22Rv1 (cell line): ENCODE measurements at regions not wholly inside any gene's neighbourhood (a gene's known extent, or its start where the extent isn't known, plus 50 kb on each side); places are given as distances from the start of the nearest gene placed in this dataset.
"Not testable (repeated sequence)": the region's sequence is repeated elsewhere in the genome, so short reads cannot be mapped to it uniquely, and the experiment has no call there.

Experiments
- H3K27ac ChIP-seq: fragments of 450-650 bp; 2 replicates; pipeline ENCODE4 v1.5.1; 2017
- ZFX ChIP-seq: fragments of 450-650 bp; IDR thresholded peaks from 2 replicates; pipeline ENCODE4 v1.6.1; 2017; ENCODE audit warnings: antibody characterized with exemption, borderline replicate concordance
- TF ChIP-seq, protein P1 (sequence below): fragments of 450-650 bp; IDR thresholded peaks from 2 replicates; pipeline ENCODE4 v1.5.1; 2017; ENCODE audit warnings: mild to moderate bottlenecking

GRCh38 chr2:184444623-184445223, 153.6 kb upstream of the ZNF804A start:
- TF ChIP-seq, protein P1, sequence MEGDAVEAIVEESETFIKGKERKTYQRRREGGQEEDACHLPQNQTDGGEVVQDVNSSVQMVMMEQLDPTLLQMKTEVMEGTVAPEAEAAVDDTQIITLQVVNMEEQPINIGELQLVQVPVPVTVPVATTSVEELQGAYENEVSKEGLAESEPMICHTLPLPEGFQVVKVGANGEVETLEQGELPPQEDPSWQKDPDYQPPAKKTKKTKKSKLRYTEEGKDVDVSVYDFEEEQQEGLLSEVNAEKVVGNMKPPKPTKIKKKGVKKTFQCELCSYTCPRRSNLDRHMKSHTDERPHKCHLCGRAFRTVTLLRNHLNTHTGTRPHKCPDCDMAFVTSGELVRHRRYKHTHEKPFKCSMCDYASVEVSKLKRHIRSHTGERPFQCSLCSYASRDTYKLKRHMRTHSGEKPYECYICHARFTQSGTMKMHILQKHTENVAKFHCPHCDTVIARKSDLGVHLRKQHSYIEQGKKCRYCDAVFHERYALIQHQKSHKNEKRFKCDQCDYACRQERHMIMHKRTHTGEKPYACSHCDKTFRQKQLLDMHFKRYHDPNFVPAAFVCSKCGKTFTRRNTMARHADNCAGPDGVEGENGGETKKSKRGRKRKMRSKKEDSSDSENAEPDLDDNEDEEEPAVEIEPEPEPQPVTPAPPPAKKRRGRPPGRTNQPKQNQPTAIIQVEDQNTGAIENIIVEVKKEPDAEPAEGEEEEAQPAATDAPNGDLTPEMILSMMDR = no peak
- TF ChIP-seq ZFX = no peak
- peak overlapping the region; percentile 64 for H3K27ac ChIP-seq

- TF ChIP-seq, protein P1 = no peak
- TF ChIP-seq ZFX = no peak
- no peak overlapping the region for H3K27ac ChIP-seq
Observed at GRCh38 chr2:184449760-184450159, 148.6 kb upstream of the ZNF804A start.

- H3K27ac ChIP-seq = no peak overlapping the region
- TF ChIP-seq, protein P1 = no peak
Observed at GRCh38 chr2:184452907-184453306, 145.4 kb upstream of the ZNF804A start.

DNA sequence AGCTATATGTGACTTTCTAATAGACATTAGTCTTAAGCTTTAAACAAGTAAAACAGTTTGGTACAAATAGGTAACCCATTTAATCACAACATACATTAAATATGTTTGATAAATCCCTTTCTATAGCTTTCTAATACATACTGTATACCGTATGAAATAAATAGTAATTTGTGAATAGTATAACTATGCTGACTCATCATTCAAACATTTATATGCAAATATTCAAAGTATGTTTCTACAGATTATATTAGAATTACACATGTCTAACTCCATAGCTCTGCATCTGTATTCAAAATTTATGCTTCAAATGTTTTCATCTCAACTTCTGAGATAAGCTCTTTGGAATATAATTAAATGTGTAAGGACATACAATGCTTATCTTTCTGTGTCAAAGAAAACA, 142.7 kb upstream of the ZNF804A start:
- TF ChIP-seq, protein P1 = no peak
- no peak for TF ChIP-seq ZFX
- no peak overlapping the region for H3K27ac ChIP-seq

DNA sequence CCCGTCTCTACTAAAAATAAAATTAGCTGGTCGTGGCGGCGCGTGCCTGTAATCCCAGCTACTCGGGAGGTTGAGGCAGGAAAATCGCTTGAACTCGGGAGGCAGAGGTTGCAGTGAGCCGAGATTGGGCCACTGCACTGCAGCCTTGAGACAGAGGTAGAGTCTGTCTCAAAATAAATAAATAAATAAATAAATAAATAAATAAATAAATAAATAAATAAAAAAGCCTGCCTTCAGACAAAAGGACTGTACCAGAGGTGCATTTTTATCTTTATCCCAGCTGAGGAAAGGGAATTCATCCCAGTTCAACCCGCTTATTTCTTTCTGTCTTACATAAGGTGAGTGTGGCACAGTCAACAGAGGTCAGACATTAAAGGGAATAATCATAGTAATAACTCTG, 141.6 kb upstream of the ZNF804A start:
- H3K27ac ChIP-seq = not testable (repeated sequence)

GRCh38 chr2:184463102-184463865, 135.0 kb upstream of the ZNF804A start:
- no peak for TF ChIP-seq ZFX
- TF ChIP-seq, protein P1 = no peak
- no peak overlapping the region for H3K27ac ChIP-seq

DNA sequence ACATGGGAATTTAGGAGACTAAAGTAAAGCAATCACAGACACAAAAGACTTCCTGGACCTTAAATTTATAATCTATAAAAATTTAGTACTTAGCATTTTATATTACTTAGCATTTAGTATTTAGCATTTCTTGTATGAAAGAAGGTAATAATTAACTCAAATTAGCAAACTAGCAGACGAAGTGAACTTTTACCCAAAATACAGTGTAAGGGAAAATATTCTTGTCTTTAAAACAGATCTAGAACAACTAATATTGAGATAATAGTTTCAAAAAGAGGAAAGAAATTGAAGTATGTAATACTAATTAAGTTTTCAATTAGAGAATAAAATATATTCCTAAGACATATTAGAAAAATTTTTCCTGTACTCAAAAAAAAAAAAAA, 134.5 kb upstream of the ZNF804A start:
- no peak overlapping the region for H3K27ac ChIP-seq
- TF ChIP-seq ZFX = no peak
- TF ChIP-seq, protein P1 = no peak

GRCh38 chr2:184468826-184469225, 129.5 kb upstream of the ZNF804A start:
- TF ChIP-seq ZFX = no peak
- TF ChIP-seq, protein P1 = no peak
- no peak overlapping the region for H3K27ac ChIP-seq
